ENCODE measurements at regions not wholly inside any gene's neighbourhood (a gene's known extent, or its start where the extent isn't known, plus 50 kb on each side); places are given as distances from the start of the nearest gene placed in this dataset.
"Not testable (repeated sequence)": the region's sequence is repeated elsewhere in the genome, so short reads cannot be mapped to it uniquely, and the experiment has no call there.

GRCh38 chr13:71382285-71382684 is 484.7 kb downstream of the DACH1 start:
- no peak overlapping the region for H3K9ac ChIP-seq (ENCODE audit: low read length)
- H3K27ac ChIP-seq (ENCODE audit: low read length): no peak overlapping the region
- H3K9me3 ChIP-seq (ENCODE audit: control insufficient read depth, low read depth, low read length): no peaks in the 10 kb centered on the region
- no peaks in the 10 kb centered on the region for H3K36me3 ChIP-seq (ENCODE audit: control insufficient read depth, low read depth, low read length)
- no peak overlapping the region for H3K4me3 ChIP-seq (ENCODE audit: low read length)
- no peaks in the 10 kb centered on the region for H3K27me3 ChIP-seq (ENCODE audit: control insufficient read depth, insufficient read depth, low read length)
- H3K4me1 ChIP-seq (ENCODE audit: control insufficient read depth, low read depth, low read length): no peaks in the 10 kb centered on the region

GRCh38 chr13:71380191-71380590 is 486.8 kb downstream of the DACH1 start:
- Histone ChIP-seq H3K4me3 (ENCODE audit: low read length) (no peak overlapping the region), H3K27ac (ENCODE audit: low read length) (no peak overlapping the region), H3K9ac (ENCODE audit: low read length) (no peak overlapping the region), H3K4me1 (ENCODE audit: control insufficient read depth, low read depth, low read length) (no peaks in the 10 kb centered on the region), H3K9me3 (ENCODE audit: control insufficient read depth, low read depth, low read length) (no peaks in the 10 kb centered on the region), H3K36me3 (ENCODE audit: control insufficient read depth, low read depth, low read length) (no peaks in the 10 kb centered on the region), H3K27me3 (ENCODE audit: control insufficient read depth, insufficient read depth, low read length) (no peaks in the 10 kb centered on the region)

GRCh38 chr13:71378961-71379905 is 487.8 kb downstream of the DACH1 start:
- H3K27ac ChIP-seq (ENCODE audit: low read length): no peak overlapping the region
- H3K9ac ChIP-seq (ENCODE audit: low read length): no peak overlapping the region
- no peak overlapping the region for H3K4me3 ChIP-seq (ENCODE audit: low read length)
- H3K27me3 ChIP-seq (ENCODE audit: control insufficient read depth, insufficient read depth, low read length): no peaks in the 10 kb centered on the region
- no peaks in the 10 kb centered on the region for H3K9me3 ChIP-seq (ENCODE audit: control insufficient read depth, low read depth, low read length)
- no peaks in the 10 kb centered on the region for H3K36me3 ChIP-seq (ENCODE audit: control insufficient read depth, low read depth, low read length)
- H3K4me1 ChIP-seq (ENCODE audit: control insufficient read depth, low read depth, low read length): no peaks in the 10 kb centered on the region

- Histone ChIP-seq H3K4me1 (ENCODE audit: control insufficient read depth, low read depth, low read length) (no peaks in the 10 kb centered on the region), H3K4me3 (ENCODE audit: low read length) (no peak overlapping the region), H3K27me3 (ENCODE audit: control insufficient read depth, insufficient read depth, low read length) (no peaks in the 10 kb centered on the region), H3K36me3 (ENCODE audit: control insufficient read depth, low read depth, low read length) (no peaks in the 10 kb centered on the region), H3K27ac (ENCODE audit: low read length) (no peak overlapping the region), H3K9me3 (ENCODE audit: control insufficient read depth, low read depth, low read length) (no peaks in the 10 kb centered on the region), H3K9ac (ENCODE audit: low read length) (no peak overlapping the region)
Measured at GRCh38 chr13:71374471-71375049, 492.4 kb downstream of the DACH1 start.

- H3K27ac ChIP-seq (ENCODE audit: low read length): no peak overlapping the region
- H3K9me3 ChIP-seq (ENCODE audit: control insufficient read depth, low read depth, low read length): no peaks in the 10 kb centered on the region
- H3K27me3 ChIP-seq (ENCODE audit: control insufficient read depth, insufficient read depth, low read length): no peaks in the 10 kb centered on the region
- H3K36me3 ChIP-seq (ENCODE audit: control insufficient read depth, low read depth, low read length): no peaks in the 10 kb centered on the region
- H3K4me3 ChIP-seq (ENCODE audit: low read length): no peak overlapping the region
- H3K9ac ChIP-seq (ENCODE audit: low read length): no peak overlapping the region
- H3K4me1 ChIP-seq (ENCODE audit: control insufficient read depth, low read depth, low read length): no peaks in the 10 kb centered on the region
Measured at GRCh38 chr13:71368336-71368735, 498.7 kb downstream of the DACH1 start.

GRCh38 chr13:71360041-71360440 is 507.0 kb downstream of the DACH1 start:
- Histone ChIP-seq H3K36me3 (ENCODE audit: control insufficient read depth, low read depth, low read length) (no peaks in the 10 kb centered on the region), H3K9ac (ENCODE audit: low read length) (no peak overlapping the region)

GRCh38 chr13:71359641-71360040 is 507.4 kb downstream of the DACH1 start:
- Histone ChIP-seq H3K9me3 (ENCODE audit: control insufficient read depth, low read depth, low read length) (no peaks in the 10 kb centered on the region), H3K9ac (ENCODE audit: low read length) (no peak overlapping the region), H3K36me3 (ENCODE audit: control insufficient read depth, low read depth, low read length) (no peaks in the 10 kb centered on the region), H3K4me1 (ENCODE audit: control insufficient read depth, low read depth, low read length) (no peaks in the 10 kb centered on the region), H3K27ac (ENCODE audit: low read length) (no peak overlapping the region), H3K27me3 (ENCODE audit: control insufficient read depth, insufficient read depth, low read length) (no peaks in the 10 kb centered on the region), H3K4me3 (ENCODE audit: low read length) (no peak overlapping the region)

More at GRCh38 chr13:71360041-71360440, 507.0 kb downstream of the DACH1 start:
- H3K4me1 ChIP-seq (ENCODE audit: control insufficient read depth, low read depth, low read length): no peaks in the 10 kb centered on the region
- no peaks in the 10 kb centered on the region for H3K9me3 ChIP-seq (ENCODE audit: control insufficient read depth, low read depth, low read length)
- H3K4me3 ChIP-seq (ENCODE audit: low read length): no peak overlapping the region
- no peaks in the 10 kb centered on the region for H3K27me3 ChIP-seq (ENCODE audit: control insufficient read depth, insufficient read depth, low read length)
- H3K27ac ChIP-seq (ENCODE audit: low read length): no peak overlapping the region

- Histone ChIP-seq H3K4me1 (ENCODE audit: control insufficient read depth, low read depth, low read length) (no peaks in the 10 kb centered on the region), H3K27me3 (ENCODE audit: control insufficient read depth, insufficient read depth, low read length) (no peaks in the 10 kb centered on the region), H3K9me3 (ENCODE audit: control insufficient read depth, low read depth, low read length) (no peaks in the 10 kb centered on the region), H3K36me3 (ENCODE audit: control insufficient read depth, low read depth, low read length) (no peaks in the 10 kb centered on the region), H3K4me3 (ENCODE audit: low read length) (no peak overlapping the region), H3K9ac (ENCODE audit: low read length) (no peak overlapping the region), H3K27ac (ENCODE audit: low read length) (no peak overlapping the region)
Measured at GRCh38 chr13:71358218-71358617, 508.8 kb downstream of the DACH1 start.

- no peak overlapping the region for H3K9ac ChIP-seq (ENCODE audit: low read length)
- no peaks in the 10 kb centered on the region for H3K9me3 ChIP-seq (ENCODE audit: control insufficient read depth, low read depth, low read length)
- H3K27me3 ChIP-seq (ENCODE audit: control insufficient read depth, insufficient read depth, low read length): no peaks in the 10 kb centered on the region
- no peak overlapping the region for H3K27ac ChIP-seq (ENCODE audit: low read length)
- no peak overlapping the region for H3K4me3 ChIP-seq (ENCODE audit: low read length)
- no peaks in the 10 kb centered on the region for H3K36me3 ChIP-seq (ENCODE audit: control insufficient read depth, low read depth, low read length)
- H3K4me1 ChIP-seq (ENCODE audit: control insufficient read depth, low read depth, low read length): no peaks in the 10 kb centered on the region
Measured at GRCh38 chr13:71355010-71355409, 512.0 kb downstream of the DACH1 start.

- no peak overlapping the region for H3K9ac ChIP-seq (ENCODE audit: low read length)
- H3K36me3 ChIP-seq (ENCODE audit: control insufficient read depth, low read depth, low read length): no peaks in the 10 kb centered on the region
- no peaks in the 10 kb centered on the region for H3K4me1 ChIP-seq (ENCODE audit: control insufficient read depth, low read depth, low read length)
- no peak overlapping the region for H3K27ac ChIP-seq (ENCODE audit: low read length)
- no peak overlapping the region for H3K4me3 ChIP-seq (ENCODE audit: low read length)
- H3K27me3 ChIP-seq (ENCODE audit: control insufficient read depth, insufficient read depth, low read length): no peaks in the 10 kb centered on the region
- H3K9me3 ChIP-seq (ENCODE audit: control insufficient read depth, low read depth, low read length): no peaks in the 10 kb centered on the region
Measured at GRCh38 chr13:71350886-71351285, 516.1 kb downstream of the DACH1 start.

GRCh38 chr13:71345856-71346255 is 521.1 kb downstream of the DACH1 start:
- not testable (repeated sequence) for H3K27me3 ChIP-seq (ENCODE audit: control insufficient read depth, insufficient read depth, low read length); H3K27ac ChIP-seq (ENCODE audit: low read length); H3K9me3 ChIP-seq (ENCODE audit: control insufficient read depth, low read depth, low read length); H3K36me3 ChIP-seq (ENCODE audit: control insufficient read depth, low read depth, low read length); H3K4me1 ChIP-seq (ENCODE audit: control insufficient read depth, low read depth, low read length); H3K4me3 ChIP-seq (ENCODE audit: low read length); H3K9ac ChIP-seq (ENCODE audit: low read length)

GRCh38 chr13:71339736-71340135 is 527.3 kb downstream of the DACH1 start:
- Histone ChIP-seq H3K27ac (ENCODE audit: low read length) (no peak overlapping the region), H3K4me3 (ENCODE audit: low read length) (no peak overlapping the region), H3K9ac (ENCODE audit: low read length) (no peak overlapping the region), H3K4me1 (ENCODE audit: control insufficient read depth, low read depth, low read length) (no peaks in the 10 kb centered on the region), H3K27me3 (ENCODE audit: control insufficient read depth, insufficient read depth, low read length) (no peaks in the 10 kb centered on the region), H3K36me3 (ENCODE audit: control insufficient read depth, low read depth, low read length) (no peaks in the 10 kb centered on the region), H3K9me3 (ENCODE audit: control insufficient read depth, low read depth, low read length) (no peaks in the 10 kb centered on the region)

Data from iPS-18a (cell line).